SK-N-MC (cell line): ENCODE measurements at regions not wholly inside any gene's neighbourhood (a gene's known extent, or its start where the extent isn't known, plus 50 kb on each side); places are given as distances from the start of the nearest gene placed in this dataset.

ENCODE experiments used
- EZH2 ChIP-seq: fragments of 200-600 bp; sonication (generic); IDR thresholded peaks from one replicate; pipeline ENCODE4 v1.6.1; 2017; ENCODE audit warnings: antibody characterized with exemption
- POLR2AphosphoS5 ChIP-seq: IDR thresholded peaks from 2 replicates; pipeline ENCODE4 v1.6.1; 2012; ENCODE audit warnings: mild to moderate bottlenecking, low read depth, low read length, borderline replicate concordance

DNA sequence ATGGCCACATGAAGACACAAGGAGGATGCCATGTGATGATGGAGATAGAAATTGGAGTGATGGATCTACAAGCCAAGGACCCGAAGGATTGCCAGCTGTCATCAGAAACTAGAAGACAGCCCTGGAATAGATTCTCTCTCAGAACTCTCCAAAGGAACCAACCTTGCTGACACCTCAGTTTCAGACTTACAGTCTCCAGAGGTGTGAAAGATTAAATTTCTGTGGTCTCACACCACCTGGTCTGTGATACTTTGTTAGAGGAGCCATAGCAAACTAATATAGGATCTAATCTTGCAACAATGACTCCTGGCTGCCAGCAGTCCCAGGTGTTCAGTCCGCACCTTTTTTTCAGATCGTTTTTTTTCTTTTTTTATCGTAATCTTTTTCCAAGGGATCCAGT lies 647.3 kb upstream of the GHITM start:
- TF ChIP-seq POLR2AphosphoS5 (no peak), EZH2 (no peak)
